CD14-positive monocyte (primary cell): ENCODE measurements at regions not wholly inside any gene's neighbourhood (a gene's known extent, or its start where the extent isn't known, plus 50 kb on each side); places are given as distances from the start of the nearest gene placed in this dataset.

Source experiments
- DNase-seq, 3 donors: peaks; one replicate each; pipeline ENCODE4 v3.0.0-alpha.2; 2011 to 2022
- H2AFZ ChIP-seq: 2 replicates; pipeline ENCODE4 v1.6.0; 2012; ENCODE audit warnings: mild to moderate bottlenecking, low read depth, low read length, inconsistent platforms; ENCODE audit not compliant: insufficient read depth, poor library complexity, severe bottlenecking
- H3K27ac ChIP-seq, 2 donors: 1 replicate in 1 of 2; 2 replicates in 1 of 2; pipeline ENCODE4 v1.5.1; 2012 to 2013; ENCODE audit warnings: low read length in 2 of 2, control low read depth in 1 of 2, inconsistent platforms in 1 of 2, low read depth in 1 of 2, mild to moderate bottlenecking in 1 of 2
- H3K27me3 ChIP-seq, 2 donors: one replicate each; pipeline versions ENCODE4 v1.6.0 to v1.6.1; 2011 to 2013; ENCODE audit warnings: low read length in 2 of 2; ENCODE audit not compliant: control insufficient read depth in 2 of 2, insufficient read depth in 2 of 2
- H3K36me3 ChIP-seq, 2 donors: replicated peaks in 1 of 2; 1 replicate in 1 of 2; 2 replicates in 1 of 2; pipeline versions ENCODE4 v1.5.1 to v1.6.1; 2012 to 2013; ENCODE audit warnings: low read length in 2 of 2, control low read depth in 1 of 2, inconsistent platforms in 1 of 2, mild to moderate bottlenecking in 1 of 2; ENCODE audit not compliant: insufficient read depth in 2 of 2, control insufficient read depth in 1 of 2
- H3K4me1 ChIP-seq, 2 donors: 1 replicate in 1 of 2; 2 replicates in 1 of 2; pipeline versions ENCODE4 v1.5.1 to v1.6.1; 2012 to 2013; ENCODE audit warnings: low read length in 2 of 2, control low read depth in 1 of 2, inconsistent platforms in 1 of 2, mild to moderate bottlenecking in 1 of 2, moderate library complexity in 1 of 2; ENCODE audit not compliant: insufficient read depth in 2 of 2, control insufficient read depth in 1 of 2
- H3K4me2 ChIP-seq: replicated peaks from 2 replicates; pipeline ENCODE3; 2012; ENCODE audit warnings: low read length, moderate library complexity, mild to moderate bottlenecking; ENCODE audit not compliant: poor library complexity, severe bottlenecking; ENCODE audit errors: extremely low read depth
- H3K4me3 ChIP-seq, 3 experiments: fragments of 200-600 bp in 1 of 3; sonication (generic) in 1 of 3; replicated peaks in 1 of 3; 1 replicate in 2 of 3; 2 replicates in 1 of 3; pipeline ENCODE4 v1.5.1; 2011 to 2013; ENCODE audit warnings: low read length in 3 of 3, mild to moderate bottlenecking in 3 of 3, control low read depth in 2 of 3, low read depth in 2 of 3, inconsistent platforms in 1 of 3, moderate library complexity in 1 of 3
- H3K79me2 ChIP-seq: 2 replicates; pipeline ENCODE4 v1.6.0; 2012; ENCODE audit warnings: mild to moderate bottlenecking, control low read depth, inconsistent platforms, low read length, moderate library complexity; ENCODE audit not compliant: insufficient read depth
- H3K9ac ChIP-seq: 2 replicates; pipeline ENCODE4 v1.6.0; 2017; ENCODE audit warnings: low read length, mild to moderate bottlenecking; ENCODE audit not compliant: insufficient read depth, poor library complexity, severe bottlenecking
- H3K9me3 ChIP-seq, 2 donors: replicated peaks in 1 of 2; 1 replicate in 1 of 2; 2 replicates in 1 of 2; pipeline versions ENCODE4 v1.5.1 to v1.6.1; 2012 to 2013; ENCODE audit warnings: low read length in 2 of 2, control low read depth in 1 of 2; ENCODE audit not compliant: control insufficient read depth in 1 of 2, insufficient read depth in 1 of 2
- H4K20me1 ChIP-seq: 2 replicates; pipeline ENCODE4 v1.6.0; 2012; ENCODE audit warnings: mild to moderate bottlenecking, low read length, control low read depth, moderate library complexity; ENCODE audit not compliant: insufficient read depth
- H3K27ac Mint-ChIP-seq, 7 donors: one replicate each; pipeline ENCODE4 v1.8.0; 2020; ENCODE audit warnings: mild to moderate bottlenecking in 7 of 7, mixed read lengths in 7 of 7, moderate library complexity in 6 of 7, inconsistent platforms in 2 of 7
- H3K27me3 Mint-ChIP-seq, 3 donors: one replicate each; pipeline ENCODE4 v1.8.0; 2021 to 2022; ENCODE audit warnings: low read depth in 3 of 3, mild to moderate bottlenecking in 3 of 3, mixed read lengths in 3 of 3, moderate library complexity in 3 of 3, inconsistent platforms in 1 of 3
- H3K36me3 Mint-ChIP-seq, 2 donors: one replicate each; pipeline ENCODE4 v1.8.0; 2020; ENCODE audit warnings: mixed read lengths in 2 of 2, inconsistent platforms in 1 of 2, mild to moderate bottlenecking in 1 of 2
- H3K4me1 Mint-ChIP-seq: one replicate; pipeline ENCODE4 v1.8.0; 2020; ENCODE audit warnings: mild to moderate bottlenecking, mixed read lengths
- H3K4me3 Mint-ChIP-seq, 2 donors: one replicate each; pipeline ENCODE4 v1.8.0; 2020; ENCODE audit warnings: mild to moderate bottlenecking in 2 of 2, mixed read lengths in 2 of 2, moderate library complexity in 1 of 2
- H3K9me3 Mint-ChIP-seq, 7 donors: one replicate each; pipeline ENCODE4 v1.8.0; 2020 to 2022; ENCODE audit warnings: mixed read lengths in 7 of 7, mild to moderate bottlenecking in 6 of 7, moderate library complexity in 6 of 7, inconsistent platforms in 2 of 7
- WGBS: methylation state at CpG from one replicate; pipeline ENCODE4 v1.1.5; 2013; ENCODE audit warnings: missing lambda C conversion rate; ENCODE audit not compliant: insufficient coverage; 5-methylcytosine and 5-hydroxymethylcytosine counted together
- intact Hi-C, 2 donors: fragments of 100-400 bp; cut with micrococcal nuclease; formaldehyde crosslinking; loops; one replicate each; pipeline versions ENCODE4 v1.15.0 to v1.15.1; 2023
- TF ChIP-seq, protein P1 (sequence below): fragments of 200-600 bp; IDR thresholded peaks from one replicate; pipeline ENCODE4 v1.8.0; 2022; ENCODE audit warnings: antibody characterized with exemption, mild to moderate bottlenecking

DNA sequence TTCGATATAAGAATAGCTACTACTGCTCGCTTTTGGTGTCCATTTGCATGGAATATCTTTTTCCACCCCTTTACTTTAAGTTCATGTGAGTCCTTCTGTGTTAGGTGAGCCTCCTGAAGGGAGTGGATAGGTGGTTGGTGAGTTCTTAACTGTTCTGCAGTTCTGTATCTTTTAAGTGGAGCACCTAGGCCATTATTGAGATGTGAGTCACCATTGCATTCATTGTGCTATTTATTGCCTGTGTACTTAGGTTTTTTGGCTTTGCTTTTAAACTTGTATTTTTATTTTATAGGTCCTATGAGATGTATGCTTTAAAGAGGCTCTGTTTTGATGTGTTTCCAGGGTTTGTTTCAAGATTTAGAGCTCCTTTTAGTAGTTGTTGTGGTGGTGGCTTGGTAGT lies 1430.8 kb downstream of the REEP3 start:
- no peak overlapping the region for H2AFZ ChIP-seq
- Mint-ChIP-seq H3K4me1 (no peaks in the 10 kb centered on the region), H3K27me3 (no peaks in the 10 kb centered on the region), H3K4me3 (no peak overlapping the region), H3K36me3 (no peaks in the 10 kb centered on the region), H3K27ac (no peak overlapping the region), H3K9me3 (peaks cover 3 to 19% (median 14%) of the 10 kb centered on the region in 7 donors)
- H3K9ac ChIP-seq: no peak overlapping the region
- no peaks in the 10 kb centered on the region for H3K79me2 ChIP-seq
- H3K36me3 ChIP-seq: no peaks in the 10 kb centered on the region
- H3K9me3 ChIP-seq: peaks cover 0 to 13% of the 10 kb centered on the region in 2 donors
- intact Hi-C loops: no loop called here
- H3K27ac ChIP-seq: no peak overlapping the region
- no peaks in the 10 kb centered on the region for H3K4me1 ChIP-seq
- DNase-seq: no peak
- no peak overlapping the region for H3K4me2 ChIP-seq
- no CpG with 5 or more reads among the region's 2 CpGs for WGBS
- TF ChIP-seq, protein P1, sequence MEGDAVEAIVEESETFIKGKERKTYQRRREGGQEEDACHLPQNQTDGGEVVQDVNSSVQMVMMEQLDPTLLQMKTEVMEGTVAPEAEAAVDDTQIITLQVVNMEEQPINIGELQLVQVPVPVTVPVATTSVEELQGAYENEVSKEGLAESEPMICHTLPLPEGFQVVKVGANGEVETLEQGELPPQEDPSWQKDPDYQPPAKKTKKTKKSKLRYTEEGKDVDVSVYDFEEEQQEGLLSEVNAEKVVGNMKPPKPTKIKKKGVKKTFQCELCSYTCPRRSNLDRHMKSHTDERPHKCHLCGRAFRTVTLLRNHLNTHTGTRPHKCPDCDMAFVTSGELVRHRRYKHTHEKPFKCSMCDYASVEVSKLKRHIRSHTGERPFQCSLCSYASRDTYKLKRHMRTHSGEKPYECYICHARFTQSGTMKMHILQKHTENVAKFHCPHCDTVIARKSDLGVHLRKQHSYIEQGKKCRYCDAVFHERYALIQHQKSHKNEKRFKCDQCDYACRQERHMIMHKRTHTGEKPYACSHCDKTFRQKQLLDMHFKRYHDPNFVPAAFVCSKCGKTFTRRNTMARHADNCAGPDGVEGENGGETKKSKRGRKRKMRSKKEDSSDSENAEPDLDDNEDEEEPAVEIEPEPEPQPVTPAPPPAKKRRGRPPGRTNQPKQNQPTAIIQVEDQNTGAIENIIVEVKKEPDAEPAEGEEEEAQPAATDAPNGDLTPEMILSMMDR: no peak
- no peak overlapping the region for H3K4me3 ChIP-seq
- no peaks in the 10 kb centered on the region for H4K20me1 ChIP-seq
- H3K27me3 ChIP-seq: no peaks in the 10 kb centered on the region

DNA sequence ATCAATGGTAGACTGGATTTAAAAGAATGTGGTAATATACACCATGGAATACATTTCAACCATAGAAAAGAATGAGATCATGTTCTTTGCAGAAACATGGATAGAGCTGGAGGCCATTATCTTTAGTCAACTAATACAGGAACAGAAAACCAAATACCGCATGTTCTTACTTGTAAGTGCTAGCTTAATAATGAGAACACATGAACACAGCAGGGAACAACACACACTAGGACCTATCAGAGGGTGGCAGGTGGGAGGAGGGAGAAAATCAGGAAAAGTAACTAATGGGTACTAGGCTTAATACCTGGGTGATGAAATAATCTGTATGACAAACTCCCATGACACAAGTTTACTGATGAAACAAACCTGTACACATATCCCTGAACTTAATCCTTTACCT lies 1435.2 kb downstream of the REEP3 start:
- Mint-ChIP-seq H3K4me1 (no peaks in the 10 kb centered on the region), H3K36me3 (no peaks in the 10 kb centered on the region), H3K9me3 (peaks cover 3 to 14% (median 12%) of the 10 kb centered on the region in 7 donors), H3K27me3 (no peaks in the 10 kb centered on the region), H3K27ac (no peak overlapping the region), H3K4me3 (no peak overlapping the region)
- no peak for DNase-seq
- H4K20me1 ChIP-seq: no peaks in the 10 kb centered on the region
- H2AFZ ChIP-seq: no peak overlapping the region
- TF ChIP-seq, protein P1: no peak
- H3K4me1 ChIP-seq: no peaks in the 10 kb centered on the region
- H3K4me3 ChIP-seq: no peak overlapping the region
- no peak overlapping the region for H3K4me2 ChIP-seq
- H3K9me3 ChIP-seq: peaks cover 0 to 13% of the 10 kb centered on the region in 2 donors
- intact Hi-C loops: no loop called here
- no peaks in the 10 kb centered on the region for H3K27me3 ChIP-seq
- H3K36me3 ChIP-seq: no peaks in the 10 kb centered on the region
- no peak overlapping the region for H3K9ac ChIP-seq
- no peaks in the 10 kb centered on the region for H3K79me2 ChIP-seq
- no CpG with 5 or more reads among the region's 1 CpG for WGBS
- no peak overlapping the region for H3K27ac ChIP-seq
